WTC11 (cell line): ENCODE measurements at regions not wholly inside any gene's neighbourhood (a gene's known extent, or its start where the extent isn't known, plus 50 kb on each side); places are given as distances from the start of the nearest gene placed in this dataset.

Experiments used
- ATAC-seq: fragments of 200-7000 bp; cut with Tn5 transposase; 2 replicates; pipeline ENCODE4 v1.10.0; 2021; ENCODE audit warnings: mild to moderate bottlenecking, moderate library complexity
- CTCF ChIA-PET: fragments of 300-600 bp; sonication (Branson Sonifier 250); formaldehyde crosslinking; loops from one replicate; lab custom pipeline; 2021; ENCODE audit warnings: antibody characterized with exemption; lab: Charles Lee
- POLR2A ChIA-PET: fragments of 350-600 bp; sonication (Branson Sonifier 250); formaldehyde crosslinking; loops from one replicate; lab custom pipeline; 2021; ENCODE audit warnings: antibody characterized with exemption; lab: Charles Lee
- DNase-seq: peaks from one replicate; pipeline ENCODE4 v3.0.0; 2021; ENCODE audit warnings: low spot score
- H3K27ac Mint-ChIP-seq: 2 replicates; pipeline ENCODE4 v1.8.0; 2021; ENCODE audit warnings: mixed read lengths
- H3K27me3 Mint-ChIP-seq: 2 replicates; pipeline ENCODE4 v1.8.0; 2021; ENCODE audit warnings: low read depth, mild to moderate bottlenecking, moderate library complexity, mixed read lengths
- H3K36me3 Mint-ChIP-seq: 2 replicates; pipeline ENCODE4 v1.8.0; 2021; ENCODE audit warnings: mixed read lengths
- H3K4me1 Mint-ChIP-seq: 2 replicates; pipeline ENCODE4 v1.8.0; 2022; ENCODE audit warnings: mixed read lengths
- H3K4me3 Mint-ChIP-seq: 2 replicates; pipeline ENCODE4 v1.8.0; 2021; ENCODE audit warnings: mild to moderate bottlenecking, moderate library complexity, mixed read lengths
- H3K9me3 Mint-ChIP-seq: 2 replicates; pipeline ENCODE4 v1.8.0; 2021; ENCODE audit warnings: mixed read lengths
- FOXK1 ChIP-seq: sonication (generic); formaldehyde crosslinking; IDR thresholded peaks from 2 replicates; pipeline ENCODE4 v1.8.0; 2022; ENCODE audit warnings: mild to moderate bottlenecking, moderate library complexity, missing genetic modification reagents
- HMGA2 ChIP-seq: fragments of 250-450 bp; sonication (Bioruptor Pico); IDR thresholded peaks from 2 replicates; pipeline ENCODE4 v1.4.0; 2021; ENCODE audit warnings: mild to moderate bottlenecking, moderate library complexity
- IRF2 ChIP-seq: sonication (generic); formaldehyde crosslinking; IDR thresholded peaks from 2 replicates; pipeline ENCODE4 v1.8.0; 2022; ENCODE audit warnings: low read depth, missing genetic modification reagents, borderline replicate concordance
- JUN ChIP-seq: sonication (generic); formaldehyde crosslinking; IDR thresholded peaks from 2 replicates; pipeline ENCODE4 v1.8.0; 2023; ENCODE audit warnings: mild to moderate bottlenecking, missing genetic modification reagents
- KAT7 ChIP-seq: sonication (generic); formaldehyde crosslinking; IDR thresholded peaks from 2 replicates; pipeline ENCODE4 v1.8.1; 2023; ENCODE audit warnings: missing genetic modification reagents, mild to moderate bottlenecking, borderline replicate concordance
- NFYB ChIP-seq: sonication (generic); formaldehyde crosslinking; conservative IDR thresholded peaks from 2 replicates; pipeline ENCODE4 v1.8.0; 2022; ENCODE audit warnings: low read depth, missing genetic modification reagents
- RORB ChIP-seq: fragments of 250-450 bp; sonication (Bioruptor Pico); IDR thresholded peaks from 2 replicates; pipeline ENCODE4 v1.9.0; 2021; ENCODE audit warnings: mild to moderate bottlenecking
- SMAD4 ChIP-seq: sonication (generic); formaldehyde crosslinking; IDR thresholded peaks from 2 replicates; pipeline ENCODE4 v1.8.0; 2022; ENCODE audit warnings: mild to moderate bottlenecking, missing genetic modification reagents
- TCF7 ChIP-seq: sonication (generic); formaldehyde crosslinking; IDR thresholded peaks from 2 replicates; pipeline ENCODE4 v1.8.0; 2022; ENCODE audit warnings: mild to moderate bottlenecking, low read depth, missing genetic modification reagents, moderate library complexity
- ZNF232 ChIP-seq: sonication (generic); formaldehyde crosslinking; IDR thresholded peaks from 2 replicates; pipeline ENCODE4 v1.8.0; 2022; ENCODE audit warnings: mild to moderate bottlenecking, missing genetic modification reagents
- ZNF423 ChIP-seq: fragments of 250-450 bp; sonication (Bioruptor Pico); IDR thresholded peaks from 2 replicates; pipeline ENCODE4 v2.1.2; 2022; ENCODE audit warnings: mild to moderate bottlenecking, moderate library complexity
- TF ChIP-seq, protein P1 (sequence below): sonication (generic); formaldehyde crosslinking; IDR thresholded peaks from 2 replicates; pipeline ENCODE4 v1.8.0; 2022; ENCODE audit warnings: missing genetic modification reagents
- TF ChIP-seq, protein P2 (sequence below): sonication (generic); formaldehyde crosslinking; conservative IDR thresholded peaks from 2 replicates; pipeline ENCODE4 v1.8.1; 2022; ENCODE audit warnings: mild to moderate bottlenecking, missing genetic modification reagents
- TF ChIP-seq, protein P3 (sequence below): fragments of 250-450 bp; sonication (Bioruptor Pico); IDR thresholded peaks from 2 replicates; pipeline ENCODE4 v1.9.0; 2021; ENCODE audit warnings: mild to moderate bottlenecking, borderline replicate concordance
- TF ChIP-seq, protein P4 (sequence below): sonication (generic); formaldehyde crosslinking; IDR thresholded peaks from 2 replicates; pipeline ENCODE4 v1.8.1; 2023; ENCODE audit warnings: mild to moderate bottlenecking, missing genetic modification reagents, moderate library complexity
- TF ChIP-seq, protein P5 (sequence below): sonication (generic); formaldehyde crosslinking; IDR thresholded peaks from 2 replicates; pipeline ENCODE4 v1.8.1; 2022; ENCODE audit warnings: mild to moderate bottlenecking, missing genetic modification reagents, moderate library complexity, borderline replicate concordance
- TF ChIP-seq, protein P6 (sequence below): sonication (generic); formaldehyde crosslinking; IDR thresholded peaks from 2 replicates; pipeline ENCODE4 v1.8.0; 2023; ENCODE audit warnings: mild to moderate bottlenecking, missing genetic modification reagents

DNA sequence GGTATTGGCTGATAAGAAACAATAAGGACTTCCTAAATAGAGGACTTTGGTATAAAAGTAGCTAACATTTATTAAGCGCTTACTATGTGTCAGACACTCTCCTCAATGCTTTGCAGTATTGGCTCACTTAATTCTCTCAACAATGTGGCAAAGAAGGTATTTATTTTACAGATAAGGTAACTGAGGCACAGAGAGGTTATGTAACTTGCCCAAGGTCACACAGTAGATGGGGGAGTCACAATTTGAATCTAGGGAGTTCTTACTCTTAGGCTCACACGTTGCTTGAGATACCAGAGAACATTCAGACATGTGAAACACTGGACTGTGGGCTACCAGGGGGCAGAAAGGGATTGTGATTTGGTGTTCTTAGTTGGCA is 60.8 kb upstream of the GPR158 start (continued):
- TF ChIP-seq, protein P1, sequence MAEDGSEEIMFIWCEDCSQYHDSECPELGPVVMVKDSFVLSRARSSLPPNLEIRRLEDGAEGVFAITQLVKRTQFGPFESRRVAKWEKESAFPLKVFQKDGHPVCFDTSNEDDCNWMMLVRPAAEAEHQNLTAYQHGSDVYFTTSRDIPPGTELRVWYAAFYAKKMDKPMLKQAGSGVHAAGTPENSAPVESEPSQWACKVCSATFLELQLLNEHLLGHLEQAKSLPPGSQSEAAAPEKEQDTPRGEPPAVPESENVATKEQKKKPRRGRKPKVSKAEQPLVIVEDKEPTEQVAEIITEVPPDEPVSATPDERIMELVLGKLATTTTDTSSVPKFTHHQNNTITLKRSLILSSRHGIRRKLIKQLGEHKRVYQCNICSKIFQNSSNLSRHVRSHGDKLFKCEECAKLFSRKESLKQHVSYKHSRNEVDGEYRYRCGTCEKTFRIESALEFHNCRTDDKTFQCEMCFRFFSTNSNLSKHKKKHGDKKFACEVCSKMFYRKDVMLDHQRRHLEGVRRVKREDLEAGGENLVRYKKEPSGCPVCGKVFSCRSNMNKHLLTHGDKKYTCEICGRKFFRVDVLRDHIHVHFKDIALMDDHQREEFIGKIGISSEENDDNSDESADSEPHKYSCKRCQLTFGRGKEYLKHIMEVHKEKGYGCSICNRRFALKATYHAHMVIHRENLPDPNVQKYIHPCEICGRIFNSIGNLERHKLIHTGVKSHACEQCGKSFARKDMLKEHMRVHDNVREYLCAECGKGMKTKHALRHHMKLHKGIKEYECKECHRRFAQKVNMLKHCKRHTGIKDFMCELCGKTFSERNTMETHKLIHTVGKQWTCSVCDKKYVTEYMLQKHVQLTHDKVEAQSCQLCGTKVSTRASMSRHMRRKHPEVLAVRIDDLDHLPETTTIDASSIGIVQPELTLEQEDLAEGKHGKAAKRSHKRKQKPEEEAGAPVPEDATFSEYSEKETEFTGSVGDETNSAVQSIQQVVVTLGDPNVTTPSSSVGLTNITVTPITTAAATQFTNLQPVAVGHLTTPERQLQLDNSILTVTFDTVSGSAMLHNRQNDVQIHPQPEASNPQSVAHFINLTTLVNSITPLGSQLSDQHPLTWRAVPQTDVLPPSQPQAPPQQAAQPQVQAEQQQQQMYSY (CRISPR knock-in tag): no peak
- TF ChIP-seq, protein P2, sequence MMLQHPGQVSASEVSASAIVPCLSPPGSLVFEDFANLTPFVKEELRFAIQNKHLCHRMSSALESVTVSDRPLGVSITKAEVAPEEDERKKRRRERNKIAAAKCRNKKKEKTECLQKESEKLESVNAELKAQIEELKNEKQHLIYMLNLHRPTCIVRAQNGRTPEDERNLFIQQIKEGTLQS (CRISPR knock-in tag): no peak
- TF ChIP-seq IRF2 (CRISPR knock-in tag) (no peak), ZNF423 (no peak), RORB (CRISPR knock-in tag) (no peak), SMAD4 (CRISPR knock-in tag) (no peak)

DNA sequence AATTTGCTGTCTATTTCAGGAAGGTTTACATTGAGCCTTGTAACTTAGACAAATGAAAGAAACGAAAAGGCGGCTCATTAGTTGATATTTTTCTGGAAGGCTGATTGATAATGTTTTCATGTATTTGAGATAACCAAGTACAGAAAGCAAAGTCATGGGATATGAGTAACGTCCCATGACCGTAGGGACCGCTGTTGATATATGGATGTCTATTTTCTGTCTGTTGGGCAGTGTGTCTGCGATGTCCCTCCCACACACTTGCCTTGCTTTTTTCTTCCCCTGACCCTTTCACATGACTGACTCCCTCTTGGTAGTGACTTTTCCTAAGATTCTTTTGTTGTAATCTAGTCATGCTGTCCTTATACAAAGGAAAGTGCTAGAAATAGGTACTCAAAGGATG is 57.0 kb upstream of the GPR158 start:
- TF ChIP-seq JUN (CRISPR knock-in tag) (no peak), ZNF232 (CRISPR knock-in tag) (no peak), SMAD4 (CRISPR knock-in tag) (no peak), TCF7 (no peak), KAT7 (CRISPR knock-in tag) (no peak), NFYB (CRISPR knock-in tag) (no peak), FOXK1 (CRISPR knock-in tag) (no peak), HMGA2 (CRISPR knock-in tag) (no peak)
- TF ChIP-seq, protein P3, sequence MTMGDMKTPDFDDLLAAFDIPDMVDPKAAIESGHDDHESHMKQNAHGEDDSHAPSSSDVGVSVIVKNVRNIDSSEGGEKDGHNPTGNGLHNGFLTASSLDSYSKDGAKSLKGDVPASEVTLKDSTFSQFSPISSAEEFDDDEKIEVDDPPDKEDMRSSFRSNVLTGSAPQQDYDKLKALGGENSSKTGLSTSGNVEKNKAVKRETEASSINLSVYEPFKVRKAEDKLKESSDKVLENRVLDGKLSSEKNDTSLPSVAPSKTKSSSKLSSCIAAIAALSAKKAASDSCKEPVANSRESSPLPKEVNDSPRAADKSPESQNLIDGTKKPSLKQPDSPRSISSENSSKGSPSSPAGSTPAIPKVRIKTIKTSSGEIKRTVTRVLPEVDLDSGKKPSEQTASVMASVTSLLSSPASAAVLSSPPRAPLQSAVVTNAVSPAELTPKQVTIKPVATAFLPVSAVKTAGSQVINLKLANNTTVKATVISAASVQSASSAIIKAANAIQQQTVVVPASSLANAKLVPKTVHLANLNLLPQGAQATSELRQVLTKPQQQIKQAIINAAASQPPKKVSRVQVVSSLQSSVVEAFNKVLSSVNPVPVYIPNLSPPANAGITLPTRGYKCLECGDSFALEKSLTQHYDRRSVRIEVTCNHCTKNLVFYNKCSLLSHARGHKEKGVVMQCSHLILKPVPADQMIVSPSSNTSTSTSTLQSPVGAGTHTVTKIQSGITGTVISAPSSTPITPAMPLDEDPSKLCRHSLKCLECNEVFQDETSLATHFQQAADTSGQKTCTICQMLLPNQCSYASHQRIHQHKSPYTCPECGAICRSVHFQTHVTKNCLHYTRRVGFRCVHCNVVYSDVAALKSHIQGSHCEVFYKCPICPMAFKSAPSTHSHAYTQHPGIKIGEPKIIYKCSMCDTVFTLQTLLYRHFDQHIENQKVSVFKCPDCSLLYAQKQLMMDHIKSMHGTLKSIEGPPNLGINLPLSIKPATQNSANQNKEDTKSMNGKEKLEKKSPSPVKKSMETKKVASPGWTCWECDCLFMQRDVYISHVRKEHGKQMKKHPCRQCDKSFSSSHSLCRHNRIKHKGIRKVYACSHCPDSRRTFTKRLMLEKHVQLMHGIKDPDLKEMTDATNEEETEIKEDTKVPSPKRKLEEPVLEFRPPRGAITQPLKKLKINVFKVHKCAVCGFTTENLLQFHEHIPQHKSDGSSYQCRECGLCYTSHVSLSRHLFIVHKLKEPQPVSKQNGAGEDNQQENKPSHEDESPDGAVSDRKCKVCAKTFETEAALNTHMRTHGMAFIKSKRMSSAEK (CRISPR knock-in tag): no peak
- TF ChIP-seq, protein P4, sequence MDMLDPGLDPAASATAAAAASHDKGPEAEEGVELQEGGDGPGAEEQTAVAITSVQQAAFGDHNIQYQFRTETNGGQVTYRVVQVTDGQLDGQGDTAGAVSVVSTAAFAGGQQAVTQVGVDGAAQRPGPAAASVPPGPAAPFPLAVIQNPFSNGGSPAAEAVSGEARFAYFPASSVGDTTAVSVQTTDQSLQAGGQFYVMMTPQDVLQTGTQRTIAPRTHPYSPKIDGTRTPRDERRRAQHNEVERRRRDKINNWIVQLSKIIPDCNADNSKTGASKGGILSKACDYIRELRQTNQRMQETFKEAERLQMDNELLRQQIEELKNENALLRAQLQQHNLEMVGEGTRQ: no peak
- TF ChIP-seq, protein P5, sequence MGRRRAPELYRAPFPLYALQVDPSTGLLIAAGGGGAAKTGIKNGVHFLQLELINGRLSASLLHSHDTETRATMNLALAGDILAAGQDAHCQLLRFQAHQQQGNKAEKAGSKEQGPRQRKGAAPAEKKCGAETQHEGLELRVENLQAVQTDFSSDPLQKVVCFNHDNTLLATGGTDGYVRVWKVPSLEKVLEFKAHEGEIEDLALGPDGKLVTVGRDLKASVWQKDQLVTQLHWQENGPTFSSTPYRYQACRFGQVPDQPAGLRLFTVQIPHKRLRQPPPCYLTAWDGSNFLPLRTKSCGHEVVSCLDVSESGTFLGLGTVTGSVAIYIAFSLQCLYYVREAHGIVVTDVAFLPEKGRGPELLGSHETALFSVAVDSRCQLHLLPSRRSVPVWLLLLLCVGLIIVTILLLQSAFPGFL (CRISPR knock-in tag): no peak
- TF ChIP-seq, protein P6, sequence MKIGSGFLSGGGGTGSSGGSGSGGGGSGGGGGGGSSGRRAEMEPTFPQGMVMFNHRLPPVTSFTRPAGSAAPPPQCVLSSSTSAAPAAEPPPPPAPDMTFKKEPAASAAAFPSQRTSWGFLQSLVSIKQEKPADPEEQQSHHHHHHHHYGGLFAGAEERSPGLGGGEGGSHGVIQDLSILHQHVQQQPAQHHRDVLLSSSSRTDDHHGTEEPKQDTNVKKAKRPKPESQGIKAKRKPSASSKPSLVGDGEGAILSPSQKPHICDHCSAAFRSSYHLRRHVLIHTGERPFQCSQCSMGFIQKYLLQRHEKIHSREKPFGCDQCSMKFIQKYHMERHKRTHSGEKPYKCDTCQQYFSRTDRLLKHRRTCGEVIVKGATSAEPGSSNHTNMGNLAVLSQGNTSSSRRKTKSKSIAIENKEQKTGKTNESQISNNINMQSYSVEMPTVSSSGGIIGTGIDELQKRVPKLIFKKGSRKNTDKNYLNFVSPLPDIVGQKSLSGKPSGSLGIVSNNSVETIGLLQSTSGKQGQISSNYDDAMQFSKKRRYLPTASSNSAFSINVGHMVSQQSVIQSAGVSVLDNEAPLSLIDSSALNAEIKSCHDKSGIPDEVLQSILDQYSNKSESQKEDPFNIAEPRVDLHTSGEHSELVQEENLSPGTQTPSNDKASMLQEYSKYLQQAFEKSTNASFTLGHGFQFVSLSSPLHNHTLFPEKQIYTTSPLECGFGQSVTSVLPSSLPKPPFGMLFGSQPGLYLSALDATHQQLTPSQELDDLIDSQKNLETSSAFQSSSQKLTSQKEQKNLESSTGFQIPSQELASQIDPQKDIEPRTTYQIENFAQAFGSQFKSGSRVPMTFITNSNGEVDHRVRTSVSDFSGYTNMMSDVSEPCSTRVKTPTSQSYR: no peak
- Mint-ChIP-seq H3K4me1 (peaks cover 23% of the 10 kb centered on the region), H3K9me3 (peaks cover 15% of the 10 kb centered on the region), H3K27ac (no peak overlapping the region), H3K27me3 (no peaks in the 10 kb centered on the region), H3K36me3 (peaks cover 14% of the 10 kb centered on the region), H3K4me3 (no peak overlapping the region)
- POLR2A ChIA-PET: no interaction called here
- CTCF ChIA-PET: no interaction called here
- no peak for DNase-seq
- no peak for ATAC-seq
